IPS-11a (cell line): ENCODE measurements at regions not wholly inside any gene's neighbourhood (a gene's known extent, or its start where the extent isn't known, plus 50 kb on each side); places are given as distances from the start of the nearest gene placed in this dataset.
"Not testable (repeated sequence)": the region's sequence is repeated elsewhere in the genome, so short reads cannot be mapped to it uniquely, and the experiment has no call there.

Experiments
- H3K4me3 ChIP-seq: one replicate; pipeline ENCODE4 v1.5.1; 2013; ENCODE audit warnings: low read depth, low read length, control low read depth

GRCh38 chr9:30125881-30126280 is 2258.6 kb upstream of the ACO1 start:
- H3K4me3 ChIP-seq: no peak overlapping the region

GRCh38 chr9:30127371-30127770 is 2257.1 kb upstream of the ACO1 start:
- no peak overlapping the region for H3K4me3 ChIP-seq

GRCh38 chr9:30140407-30140806 is 2244.0 kb upstream of the ACO1 start:
- H3K4me3 ChIP-seq: no peak overlapping the region

- H3K4me3 ChIP-seq: no peak overlapping the region
These were observed 2223.9 kb upstream of the ACO1 start for GRCh38 chr9:30160570-30160969.

- no peak overlapping the region for H3K4me3 ChIP-seq
These were observed 2212.2 kb upstream of the ACO1 start for GRCh38 chr9:30172206-30172605.

GRCh38 chr9:30178610-30179009 is 2205.8 kb upstream of the ACO1 start:
- H3K4me3 ChIP-seq: no peak overlapping the region

- no peak overlapping the region for H3K4me3 ChIP-seq
These were observed 2191.0 kb upstream of the ACO1 start for GRCh38 chr9:30193421-30193820.

- no peak overlapping the region for H3K4me3 ChIP-seq
These were observed 2187.5 kb upstream of the ACO1 start for GRCh38 chr9:30196941-30197340.

GRCh38 chr9:30197453-30197852 is 2187.0 kb upstream of the ACO1 start:
- H3K4me3 ChIP-seq: no peak overlapping the region

GRCh38 chr9:30197954-30198353 is 2186.5 kb upstream of the ACO1 start:
- no peak overlapping the region for H3K4me3 ChIP-seq

GRCh38 chr9:30198463-30199309 is 2185.8 kb upstream of the ACO1 start:
- H3K4me3 ChIP-seq: no peak overlapping the region

GRCh38 chr9:30201024-30201423 is 2183.4 kb upstream of the ACO1 start:
- H3K4me3 ChIP-seq: no peak overlapping the region

GRCh38 chr9:30235068-30235467 is 2149.4 kb upstream of the ACO1 start:
- H3K4me3 ChIP-seq: no peak overlapping the region

GRCh38 chr9:30235564-30235963 is 2148.9 kb upstream of the ACO1 start:
- H3K4me3 ChIP-seq: no peak overlapping the region

GRCh38 chr9:30239878-30240277 is 2144.6 kb upstream of the ACO1 start:
- no peak overlapping the region for H3K4me3 ChIP-seq

- H3K4me3 ChIP-seq: no peak overlapping the region
These were observed 2141.0 kb upstream of the ACO1 start for GRCh38 chr9:30243467-30243866.

GRCh38 chr9:30244877-30245276 is 2139.6 kb upstream of the ACO1 start:
- no peak overlapping the region for H3K4me3 ChIP-seq

- no peak overlapping the region for H3K4me3 ChIP-seq
These were observed 2133.6 kb upstream of the ACO1 start for GRCh38 chr9:30250872-30251271.

- no peak overlapping the region for H3K4me3 ChIP-seq
These were observed 2126.3 kb upstream of the ACO1 start for GRCh38 chr9:30258094-30258493.

- H3K4me3 ChIP-seq: no peak overlapping the region
These were observed 2104.1 kb upstream of the ACO1 start for GRCh38 chr9:30280229-30280900.

- no peak overlapping the region for H3K4me3 ChIP-seq
These were observed 2095.0 kb upstream of the ACO1 start for GRCh38 chr9:30289435-30289834.

- not testable (repeated sequence) for H3K4me3 ChIP-seq
These were observed 2092.4 kb upstream of the ACO1 start for GRCh38 chr9:30292026-30292425.
